ENCODE measurements at regions not wholly inside any gene's neighbourhood (a gene's known extent, or its start where the extent isn't known, plus 50 kb on each side); places are given as distances from the start of the nearest gene placed in this dataset.

- TF ChIP-seq RAD21 (IDR thresholded peaks at IDR 0.05) (no peak), REST (IDR thresholded peaks at IDR 0.05) (no peak), JUND (IDR thresholded peaks at IDR 0.05) (no peak), MAX (IDR thresholded peaks at IDR 0.05) (no peak), FOXA1 (IDR thresholded peaks at IDR 0.05) (no peak), TAF1 (conservative IDR thresholded peaks at IDR 0.05) (no peak), YY1 (IDR thresholded peaks at IDR 0.05) (no peak), HNF4G (IDR thresholded peaks at IDR 0.05) (no peak), ATF3 (IDR thresholded peaks at IDR 0.05) (no peak), SP1 (IDR thresholded peaks at IDR 0.05) (no peak)
- TF ChIP-seq, protein P1, sequence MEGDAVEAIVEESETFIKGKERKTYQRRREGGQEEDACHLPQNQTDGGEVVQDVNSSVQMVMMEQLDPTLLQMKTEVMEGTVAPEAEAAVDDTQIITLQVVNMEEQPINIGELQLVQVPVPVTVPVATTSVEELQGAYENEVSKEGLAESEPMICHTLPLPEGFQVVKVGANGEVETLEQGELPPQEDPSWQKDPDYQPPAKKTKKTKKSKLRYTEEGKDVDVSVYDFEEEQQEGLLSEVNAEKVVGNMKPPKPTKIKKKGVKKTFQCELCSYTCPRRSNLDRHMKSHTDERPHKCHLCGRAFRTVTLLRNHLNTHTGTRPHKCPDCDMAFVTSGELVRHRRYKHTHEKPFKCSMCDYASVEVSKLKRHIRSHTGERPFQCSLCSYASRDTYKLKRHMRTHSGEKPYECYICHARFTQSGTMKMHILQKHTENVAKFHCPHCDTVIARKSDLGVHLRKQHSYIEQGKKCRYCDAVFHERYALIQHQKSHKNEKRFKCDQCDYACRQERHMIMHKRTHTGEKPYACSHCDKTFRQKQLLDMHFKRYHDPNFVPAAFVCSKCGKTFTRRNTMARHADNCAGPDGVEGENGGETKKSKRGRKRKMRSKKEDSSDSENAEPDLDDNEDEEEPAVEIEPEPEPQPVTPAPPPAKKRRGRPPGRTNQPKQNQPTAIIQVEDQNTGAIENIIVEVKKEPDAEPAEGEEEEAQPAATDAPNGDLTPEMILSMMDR (IDR thresholded peaks at IDR 0.05; ENCODE audit: low read depth, low read length, missing input control) = no peak
- TF ChIP-seq, protein P2, sequence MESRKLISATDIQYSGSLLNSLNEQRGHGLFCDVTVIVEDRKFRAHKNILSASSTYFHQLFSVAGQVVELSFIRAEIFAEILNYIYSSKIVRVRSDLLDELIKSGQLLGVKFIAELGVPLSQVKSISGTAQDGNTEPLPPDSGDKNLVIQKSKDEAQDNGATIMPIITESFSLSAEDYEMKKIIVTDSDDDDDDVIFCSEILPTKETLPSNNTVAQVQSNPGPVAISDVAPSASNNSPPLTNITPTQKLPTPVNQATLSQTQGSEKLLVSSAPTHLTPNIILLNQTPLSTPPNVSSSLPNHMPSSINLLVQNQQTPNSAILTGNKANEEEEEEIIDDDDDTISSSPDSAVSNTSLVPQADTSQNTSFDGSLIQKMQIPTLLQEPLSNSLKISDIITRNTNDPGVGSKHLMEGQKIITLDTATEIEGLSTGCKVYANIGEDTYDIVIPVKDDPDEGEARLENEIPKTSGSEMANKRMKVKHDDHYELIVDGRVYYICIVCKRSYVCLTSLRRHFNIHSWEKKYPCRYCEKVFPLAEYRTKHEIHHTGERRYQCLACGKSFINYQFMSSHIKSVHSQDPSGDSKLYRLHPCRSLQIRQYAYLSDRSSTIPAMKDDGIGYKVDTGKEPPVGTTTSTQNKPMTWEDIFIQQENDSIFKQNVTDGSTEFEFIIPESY (IDR thresholded peaks at IDR 0.05) = no peak
Measured at GRCh38 chr4:111957116-111957515, 188.1 kb upstream of the FAM241A start.

Data from liver (tissue), 3 donors.